NCI-H748 treated with DMSO at 0.1 percent for 48 hours (cell line): ENCODE measurements at regions not wholly inside any gene's neighbourhood (a gene's known extent, or its start where the extent isn't known, plus 50 kb on each side); places are given as distances from the start of the nearest gene placed in this dataset.

Experiments
- DNase-seq: peaks from one replicate; lab custom pipeline; 2025; lab: John Stamatoyannopoulos, UW

GRCh38 chr9:8088477-8088876, 288.9 kb upstream of the DMAC1 start:
- DNase-seq, result no peak

- peak; percentile 98 for DNase-seq
Observed at GRCh38 chr9:8085986-8086385, 286.4 kb upstream of the DMAC1 start.

GRCh38 chr9:8078641-8079140, 279.1 kb upstream of the DMAC1 start:
- DNase-seq, result no peak

- DNase-seq, result peak; percentile 89
Observed at GRCh38 chr9:8074713-8075286, 275.2 kb upstream of the DMAC1 start.

- DNase-seq, result no peak
Observed at GRCh38 chr9:8071445-8071798, 271.8 kb upstream of the DMAC1 start.

GRCh38 chr9:8070779-8071444, 271.3 kb upstream of the DMAC1 start:
- DNase-seq, result no peak

GRCh38 chr9:8062459-8062858, 262.9 kb upstream of the DMAC1 start:
- no peak for DNase-seq

GRCh38 chr9:8053501-8053900, 253.9 kb upstream of the DMAC1 start:
- no peak for DNase-seq

- DNase-seq, result no peak
Observed at GRCh38 chr9:8052991-8053390, 253.4 kb upstream of the DMAC1 start.

- no peak for DNase-seq
Observed at GRCh38 chr9:8037745-8038144, 238.2 kb upstream of the DMAC1 start.

GRCh38 chr9:8036914-8037524, 237.4 kb upstream of the DMAC1 start:
- no peak for DNase-seq

GRCh38 chr9:8033794-8034193, 234.2 kb upstream of the DMAC1 start:
- no peak for DNase-seq

- no peak for DNase-seq
Observed at GRCh38 chr9:8030095-8030494, 230.5 kb upstream of the DMAC1 start.

GRCh38 chr9:8027351-8027750, 227.8 kb upstream of the DMAC1 start:
- no peak for DNase-seq

- DNase-seq, result no peak
Observed at GRCh38 chr9:8025551-8025950, 226.0 kb upstream of the DMAC1 start.

GRCh38 chr9:8020186-8020585, 220.6 kb upstream of the DMAC1 start:
- DNase-seq, result no peak

GRCh38 chr9:8019636-8020035, 220.1 kb upstream of the DMAC1 start:
- no peak for DNase-seq

- DNase-seq, result no peak
Observed at GRCh38 chr9:8014997-8015682, 215.6 kb upstream of the DMAC1 start.

- no peak for DNase-seq
Observed at GRCh38 chr9:8012986-8013385, 213.4 kb upstream of the DMAC1 start.

GRCh38 chr9:8011974-8012373, 212.4 kb upstream of the DMAC1 start:
- peak; percentile 94 for DNase-seq

GRCh38 chr9:7996558-7996957, 197.0 kb upstream of the DMAC1 start:
- DNase-seq, result no peak

- no peak for DNase-seq
Observed at GRCh38 chr9:7988644-7989280, 189.2 kb upstream of the DMAC1 start.

- no peak for DNase-seq
Observed at GRCh38 chr9:7984692-7985091, 185.1 kb upstream of the DMAC1 start.
